ENCODE measurements at regions not wholly inside any gene's neighbourhood (a gene's known extent, or its start where the extent isn't known, plus 50 kb on each side); places are given as distances from the start of the nearest gene placed in this dataset.

GRCh38 chr14:83520837-83521236 is 1987.2 kb upstream of the SEL1L start:
- POLR2A ChIA-PET, result no interaction called here
- H3K36me3 Mint-ChIP-seq, result no peaks in the 10 kb centered on the region
- H3K27ac Mint-ChIP-seq, result no peak overlapping the region
- no peak for ATAC-seq (replicated peaks in 1 of 4)
- Histone ChIP-seq H3K4me3 (ENCODE audit: control insufficient read depth in 1 of 2, extremely low read depth in 1 of 2, low read length in 1 of 2) (no peak overlapping the region), H3K27ac (ENCODE audit: low read length) (no peak overlapping the region), H3K36me3 (ENCODE audit: control insufficient read depth in 2 of 2, extremely low read depth in 1 of 2, insufficient read depth in 1 of 2, low read length in 1 of 2) (no peaks in the 10 kb centered on the region), H3K27me3 (replicated peaks in 1 of 2; ENCODE audit: control insufficient read depth in 2 of 2, extremely low read depth in 1 of 2, insufficient read depth in 2 of 2, low read length in 1 of 2) (no peaks in the 10 kb centered on the region), H3K4me1 (ENCODE audit: control insufficient read depth in 1 of 2, extremely low read depth in 1 of 2, insufficient read depth in 2 of 2, low read length in 2 of 2) (no peaks in the 10 kb centered on the region), H3K9me3 (peaks cover 3% of the 10 kb centered on the region)
- H3K4me1 Mint-ChIP-seq, result no peaks in the 10 kb centered on the region
- no peak for DNase-seq
- no CpG with 5 or more reads among the region's 3 CpGs for WGBS (ENCODE audit: insufficient coverage)
- CTCF ChIA-PET, result interaction anchor here in 1 of 2 donors (0.6 kb wide), 1 partner anchor 358 kb away, joined by 3 read pairs; no protein-coding TSS in a partner anchor
- H3K9me3 Mint-ChIP-seq, result peaks cover 4 to 27% (median 14%) of the 10 kb centered on the region in 3 donors
- no peaks in the 10 kb centered on the region for H3K27me3 Mint-ChIP-seq
- no peak overlapping the region for H3K4me3 Mint-ChIP-seq

- no peaks in the 10 kb centered on the region for H3K4me1 Mint-ChIP-seq
- Histone ChIP-seq H3K36me3 (ENCODE audit: control insufficient read depth in 2 of 2, extremely low read depth in 1 of 2, insufficient read depth in 1 of 2, low read length in 1 of 2) (no peaks in the 10 kb centered on the region), H3K4me3 (ENCODE audit: control insufficient read depth in 1 of 2, extremely low read depth in 1 of 2, low read length in 1 of 2) (no peak overlapping the region), H3K4me1 (ENCODE audit: control insufficient read depth in 1 of 2, extremely low read depth in 1 of 2, insufficient read depth in 2 of 2, low read length in 2 of 2) (no peaks in the 10 kb centered on the region), H3K27me3 (replicated peaks in 1 of 2; ENCODE audit: control insufficient read depth in 2 of 2, extremely low read depth in 1 of 2, insufficient read depth in 2 of 2, low read length in 1 of 2) (no peaks in the 10 kb centered on the region), H3K9me3 (no peaks in the 10 kb centered on the region), H3K27ac (ENCODE audit: low read length) (no peak overlapping the region)
- no peak overlapping the region for H3K4me3 Mint-ChIP-seq
- no peak overlapping the region for H3K27ac Mint-ChIP-seq
- ChIA-PET POLR2A (no interaction called here), CTCF (no interaction called here)
- no CpG with 5 or more reads among the region's 2 CpGs for WGBS (ENCODE audit: insufficient coverage)
- ATAC-seq (replicated peaks in 1 of 4) (no peak), DNase-seq (no peak)
- H3K9me3 Mint-ChIP-seq, result peaks cover 4 to 39% (median 21%) of the 10 kb centered on the region in 3 donors
- H3K36me3 Mint-ChIP-seq, result no peaks in the 10 kb centered on the region
- no peaks in the 10 kb centered on the region for H3K27me3 Mint-ChIP-seq
Observed at GRCh38 chr14:83529531-83529930, 1995.9 kb upstream of the SEL1L start.

GRCh38 chr14:83533734-83534133 is 1996.2 kb upstream of the FLRT2 start:
- Mint-ChIP-seq H3K4me1 (no peaks in the 10 kb centered on the region), H3K9me3 (peaks cover 3 to 23% (median 19%) of the 10 kb centered on the region in 3 donors), H3K4me3 (no peak overlapping the region), H3K27me3 (no peaks in the 10 kb centered on the region), H3K36me3 (no peaks in the 10 kb centered on the region), H3K27ac (no peak overlapping the region)
- no peak overlapping the region for H3K4me3 ChIP-seq (ENCODE audit: control insufficient read depth in 1 of 2, extremely low read depth in 1 of 2, low read length in 1 of 2)
- H3K27ac ChIP-seq (ENCODE audit: low read length), result no peak overlapping the region
- no peaks in the 10 kb centered on the region for H3K36me3 ChIP-seq (ENCODE audit: control insufficient read depth in 2 of 2, extremely low read depth in 1 of 2, insufficient read depth in 1 of 2, low read length in 1 of 2)
- no peaks in the 10 kb centered on the region for H3K4me1 ChIP-seq (ENCODE audit: control insufficient read depth in 1 of 2, extremely low read depth in 1 of 2, insufficient read depth in 2 of 2, low read length in 2 of 2)
- ATAC-seq (replicated peaks in 1 of 4) (no peak), DNase-seq (no peak)
- H3K9me3 ChIP-seq, result peaks cover 2% of the 10 kb centered on the region
- no peaks in the 10 kb centered on the region for H3K27me3 ChIP-seq (replicated peaks in 1 of 2; ENCODE audit: control insufficient read depth in 2 of 2, extremely low read depth in 1 of 2, insufficient read depth in 2 of 2, low read length in 1 of 2)
- POLR2A ChIA-PET, result no interaction called here
- CTCF ChIA-PET, result no interaction called here

- H3K27me3 Mint-ChIP-seq, result no peaks in the 10 kb centered on the region
- no peak for DNase-seq
- no peaks in the 10 kb centered on the region for H3K36me3 Mint-ChIP-seq
- H3K9me3 Mint-ChIP-seq, result peaks cover 8 to 24% (median 18%) of the 10 kb centered on the region in 3 donors
- H3K27ac Mint-ChIP-seq, result no peak overlapping the region
- H3K4me3 Mint-ChIP-seq, result no peak overlapping the region
- H3K4me3 ChIP-seq (ENCODE audit: control insufficient read depth in 1 of 2, extremely low read depth in 1 of 2, low read length in 1 of 2), result no peak overlapping the region
- H3K27ac ChIP-seq (ENCODE audit: low read length), result no peak overlapping the region
- ChIA-PET CTCF (no interaction called here), POLR2A (no interaction called here)
- H3K36me3 ChIP-seq (ENCODE audit: control insufficient read depth in 2 of 2, extremely low read depth in 1 of 2, insufficient read depth in 1 of 2, low read length in 1 of 2), result no peaks in the 10 kb centered on the region
- ATAC-seq (replicated peaks in 1 of 4), result no peak
- no peaks in the 10 kb centered on the region for H3K4me1 Mint-ChIP-seq
- H3K27me3 ChIP-seq (replicated peaks in 1 of 2; ENCODE audit: control insufficient read depth in 2 of 2, extremely low read depth in 1 of 2, insufficient read depth in 2 of 2, low read length in 1 of 2), result no peaks in the 10 kb centered on the region
- no CpG with 5 or more reads among the region's 1 CpG for WGBS (ENCODE audit: insufficient coverage)
- peaks cover 2% of the 10 kb centered on the region for H3K9me3 ChIP-seq
- no peaks in the 10 kb centered on the region for H3K4me1 ChIP-seq (ENCODE audit: control insufficient read depth in 1 of 2, extremely low read depth in 1 of 2, insufficient read depth in 2 of 2, low read length in 2 of 2)
Observed at GRCh38 chr14:83534995-83535394, 1994.9 kb upstream of the FLRT2 start.

GRCh38 chr14:83535444-83535843 is 1994.5 kb upstream of the FLRT2 start:
- POLR2A ChIA-PET, result no interaction called here
- no peaks in the 10 kb centered on the region for H3K27me3 ChIP-seq (replicated peaks in 1 of 2; ENCODE audit: control insufficient read depth in 2 of 2, extremely low read depth in 1 of 2, insufficient read depth in 2 of 2, low read length in 1 of 2)
- CTCF ChIA-PET, result no interaction called here
- no peak for ATAC-seq (replicated peaks in 1 of 4)
- no peak overlapping the region for H3K27ac ChIP-seq (ENCODE audit: low read length)
- peaks cover 2% of the 10 kb centered on the region for H3K9me3 ChIP-seq
- DNase-seq, result no peak
- Mint-ChIP-seq H3K4me3 (no peak overlapping the region), H3K36me3 (no peaks in the 10 kb centered on the region), H3K27ac (no peak overlapping the region), H3K27me3 (no peaks in the 10 kb centered on the region), H3K9me3 (peaks cover 8 to 22% (median 18%) of the 10 kb centered on the region in 3 donors), H3K4me1 (no peaks in the 10 kb centered on the region)
- no peak overlapping the region for H3K4me3 ChIP-seq (ENCODE audit: control insufficient read depth in 1 of 2, extremely low read depth in 1 of 2, low read length in 1 of 2)
- 100% methylated on average over 1 of the region's 5 CpGs for WGBS (ENCODE audit: insufficient coverage)
- no peaks in the 10 kb centered on the region for H3K4me1 ChIP-seq (ENCODE audit: control insufficient read depth in 1 of 2, extremely low read depth in 1 of 2, insufficient read depth in 2 of 2, low read length in 2 of 2)
- H3K36me3 ChIP-seq (ENCODE audit: control insufficient read depth in 2 of 2, extremely low read depth in 1 of 2, insufficient read depth in 1 of 2, low read length in 1 of 2), result no peaks in the 10 kb centered on the region

GRCh38 chr14:83541147-83541546 is 1988.8 kb upstream of the FLRT2 start:
- no peak overlapping the region for H3K4me3 Mint-ChIP-seq
- H3K9me3 Mint-ChIP-seq, result peaks cover 8 to 15% (median 13%) of the 10 kb centered on the region in 3 donors
- ChIA-PET CTCF (no interaction called here), POLR2A (no interaction called here)
- 96% methylated on average over 5 of the region's 13 CpGs for WGBS (ENCODE audit: insufficient coverage)
- peaks cover 2% of the 10 kb centered on the region for H3K9me3 ChIP-seq
- H3K27me3 ChIP-seq (replicated peaks in 1 of 2; ENCODE audit: control insufficient read depth in 2 of 2, extremely low read depth in 1 of 2, insufficient read depth in 2 of 2, low read length in 1 of 2), result no peaks in the 10 kb centered on the region
- no peak overlapping the region for H3K27ac ChIP-seq (ENCODE audit: low read length)
- H3K27ac Mint-ChIP-seq, result no peak overlapping the region
- H3K4me3 ChIP-seq (ENCODE audit: control insufficient read depth in 1 of 2, extremely low read depth in 1 of 2, low read length in 1 of 2), result no peak overlapping the region
- DNase-seq, result no peak
- no peaks in the 10 kb centered on the region for H3K4me1 Mint-ChIP-seq
- ATAC-seq (replicated peaks in 1 of 4), result no peak
- no peaks in the 10 kb centered on the region for H3K36me3 ChIP-seq (ENCODE audit: control insufficient read depth in 2 of 2, extremely low read depth in 1 of 2, insufficient read depth in 1 of 2, low read length in 1 of 2)
- H3K36me3 Mint-ChIP-seq, result no peaks in the 10 kb centered on the region
- no peaks in the 10 kb centered on the region for H3K4me1 ChIP-seq (ENCODE audit: control insufficient read depth in 1 of 2, extremely low read depth in 1 of 2, insufficient read depth in 2 of 2, low read length in 2 of 2)
- no peaks in the 10 kb centered on the region for H3K27me3 Mint-ChIP-seq

- Mint-ChIP-seq H3K4me1 (no peaks in the 10 kb centered on the region), H3K27ac (no peak overlapping the region), H3K4me3 (no peak overlapping the region), H3K27me3 (no peaks in the 10 kb centered on the region), H3K9me3 (peaks cover 6 to 28% (median 21%) of the 10 kb centered on the region in 3 donors), H3K36me3 (no peaks in the 10 kb centered on the region)
- no peaks in the 10 kb centered on the region for H3K27me3 ChIP-seq (replicated peaks in 1 of 2; ENCODE audit: control insufficient read depth in 2 of 2, extremely low read depth in 1 of 2, insufficient read depth in 2 of 2, low read length in 1 of 2)
- H3K36me3 ChIP-seq (ENCODE audit: control insufficient read depth in 2 of 2, extremely low read depth in 1 of 2, insufficient read depth in 1 of 2, low read length in 1 of 2), result no peaks in the 10 kb centered on the region
- CTCF ChIA-PET, result no interaction called here
- ATAC-seq (replicated peaks in 1 of 4) (no peak), DNase-seq (no peak)
- POLR2A ChIA-PET, result no interaction called here
- WGBS (ENCODE audit: insufficient coverage), result 65% methylated on average over 3 of the region's 5 CpGs
- no peak overlapping the region for H3K27ac ChIP-seq (ENCODE audit: low read length)
- no peak overlapping the region for H3K4me3 ChIP-seq (ENCODE audit: control insufficient read depth in 1 of 2, extremely low read depth in 1 of 2, low read length in 1 of 2)
- no peaks in the 10 kb centered on the region for H3K9me3 ChIP-seq
- no peaks in the 10 kb centered on the region for H3K4me1 ChIP-seq (ENCODE audit: control insufficient read depth in 1 of 2, extremely low read depth in 1 of 2, insufficient read depth in 2 of 2, low read length in 2 of 2)
Observed at GRCh38 chr14:83548061-83548839, 1981.7 kb upstream of the FLRT2 start.
